ENCODE measurements at regions not wholly inside any gene's neighbourhood (a gene's known extent, or its start where the extent isn't known, plus 50 kb on each side); places are given as distances from the start of the nearest gene placed in this dataset.

GRCh38 chr2:180739070-180739469 lies 241.3 kb upstream of the UBE2E3 start:
- DNase-seq (ENCODE audit: low read depth, low spot score) = no peak

- DNase-seq (ENCODE audit: low read depth, low spot score) = no peak
Measured at GRCh38 chr2:180735799-180736198, 244.6 kb upstream of the UBE2E3 start.

- no peak for DNase-seq (ENCODE audit: low read depth, low spot score)
Measured at GRCh38 chr2:180734382-180734781, 246.0 kb upstream of the UBE2E3 start.

- DNase-seq (ENCODE audit: low read depth, low spot score) = no peak
Measured at GRCh38 chr2:180733330-180733729, 247.1 kb upstream of the UBE2E3 start.

- DNase-seq (ENCODE audit: low read depth, low spot score) = no peak
Measured at GRCh38 chr2:180732337-180732736, 248.1 kb upstream of the UBE2E3 start.

GRCh38 chr2:180730976-180731375 lies 249.4 kb upstream of the UBE2E3 start:
- DNase-seq (ENCODE audit: low read depth, low spot score) = no peak

- no peak for DNase-seq (ENCODE audit: low read depth, low spot score)
Measured at GRCh38 chr2:180728928-180729559, 251.4 kb upstream of the UBE2E3 start.

- DNase-seq (ENCODE audit: low read depth, low spot score) = no peak
Measured at GRCh38 chr2:180723712-180724111, 256.7 kb upstream of the UBE2E3 start.

- no peak for DNase-seq (ENCODE audit: low read depth, low spot score)
Measured at GRCh38 chr2:180722551-180723239, 257.7 kb upstream of the UBE2E3 start.

GRCh38 chr2:180720829-180721228 lies 259.6 kb upstream of the UBE2E3 start:
- DNase-seq (ENCODE audit: low read depth, low spot score) = no peak

- DNase-seq (ENCODE audit: low read depth, low spot score) = no peak
Measured at GRCh38 chr2:180717588-180717987, 262.8 kb upstream of the UBE2E3 start.

GRCh38 chr2:180716186-180717180 lies 263.9 kb upstream of the UBE2E3 start:
- DNase-seq (ENCODE audit: low read depth, low spot score) = no peak

GRCh38 chr2:180715044-180715443 lies 265.4 kb upstream of the UBE2E3 start:
- DNase-seq (ENCODE audit: low read depth, low spot score) = no peak

GRCh38 chr2:180709392-180710145 lies 270.8 kb upstream of the UBE2E3 start:
- no peak for DNase-seq (ENCODE audit: low read depth, low spot score)

- DNase-seq (ENCODE audit: low read depth, low spot score) = no peak
Measured at GRCh38 chr2:180707884-180708205, 272.6 kb upstream of the UBE2E3 start.

- DNase-seq (ENCODE audit: low read depth, low spot score) = no peak
Measured at GRCh38 chr2:180707175-180707883, 273.1 kb upstream of the UBE2E3 start.

- DNase-seq (ENCODE audit: low read depth, low spot score) = no peak
Measured at GRCh38 chr2:180706694-180707093, 273.7 kb upstream of the UBE2E3 start.

- no peak for DNase-seq (ENCODE audit: low read depth, low spot score)
Measured at GRCh38 chr2:180705551-180705950, 274.9 kb upstream of the UBE2E3 start.

- no peak for DNase-seq (ENCODE audit: low read depth, low spot score)
Measured at GRCh38 chr2:180705122-180705521, 275.3 kb upstream of the UBE2E3 start.

GRCh38 chr2:180699657-180700361 lies 280.6 kb upstream of the UBE2E3 start:
- DNase-seq (ENCODE audit: low read depth, low spot score) = no peak

All from activated naive CD8-positive, alpha-beta T cell treated with anti-CD3 and anti-CD28 coated beads, Interleukin-2, amount 50 U/mL, for 16 hours (primary cell).